CD14-positive monocyte (primary cell): ENCODE measurements at regions not wholly inside any gene's neighbourhood (a gene's known extent, or its start where the extent isn't known, plus 50 kb on each side); places are given as distances from the start of the nearest gene placed in this dataset.
A peak's percentile ranks its signal among the peaks of the same experiment; 100 is the strongest.

Experiments
- DNase-seq, 3 donors: peaks; one replicate each; pipeline ENCODE4 v3.0.0-alpha.2; 2011 to 2022
- H2AFZ ChIP-seq: 2 replicates; pipeline ENCODE4 v1.6.0; 2012; ENCODE audit warnings: mild to moderate bottlenecking, low read depth, low read length, inconsistent platforms; ENCODE audit not compliant: insufficient read depth, poor library complexity, severe bottlenecking
- H3K27ac ChIP-seq, 2 donors: 1 replicate in 1 of 2; 2 replicates in 1 of 2; pipeline ENCODE4 v1.5.1; 2012 to 2013; ENCODE audit warnings: low read length in 2 of 2, control low read depth in 1 of 2, inconsistent platforms in 1 of 2, low read depth in 1 of 2, mild to moderate bottlenecking in 1 of 2
- H3K27me3 ChIP-seq, 2 donors: one replicate each; pipeline versions ENCODE4 v1.6.0 to v1.6.1; 2011 to 2013; ENCODE audit warnings: low read length in 2 of 2; ENCODE audit not compliant: control insufficient read depth in 2 of 2, insufficient read depth in 2 of 2
- H3K36me3 ChIP-seq, 2 donors: replicated peaks in 1 of 2; 1 replicate in 1 of 2; 2 replicates in 1 of 2; pipeline versions ENCODE4 v1.5.1 to v1.6.1; 2012 to 2013; ENCODE audit warnings: low read length in 2 of 2, control low read depth in 1 of 2, inconsistent platforms in 1 of 2, mild to moderate bottlenecking in 1 of 2; ENCODE audit not compliant: insufficient read depth in 2 of 2, control insufficient read depth in 1 of 2
- H3K4me1 ChIP-seq, 2 donors: 1 replicate in 1 of 2; 2 replicates in 1 of 2; pipeline versions ENCODE4 v1.5.1 to v1.6.1; 2012 to 2013; ENCODE audit warnings: low read length in 2 of 2, control low read depth in 1 of 2, inconsistent platforms in 1 of 2, mild to moderate bottlenecking in 1 of 2, moderate library complexity in 1 of 2; ENCODE audit not compliant: insufficient read depth in 2 of 2, control insufficient read depth in 1 of 2
- H3K4me2 ChIP-seq: replicated peaks from 2 replicates; pipeline ENCODE3; 2012; ENCODE audit warnings: low read length, moderate library complexity, mild to moderate bottlenecking; ENCODE audit not compliant: poor library complexity, severe bottlenecking; ENCODE audit errors: extremely low read depth
- H3K4me3 ChIP-seq, 3 experiments: fragments of 200-600 bp in 1 of 3; sonication (generic) in 1 of 3; replicated peaks in 1 of 3; 1 replicate in 2 of 3; 2 replicates in 1 of 3; pipeline ENCODE4 v1.5.1; 2011 to 2013; ENCODE audit warnings: low read length in 3 of 3, mild to moderate bottlenecking in 3 of 3, control low read depth in 2 of 3, low read depth in 2 of 3, inconsistent platforms in 1 of 3, moderate library complexity in 1 of 3
- H3K79me2 ChIP-seq: 2 replicates; pipeline ENCODE4 v1.6.0; 2012; ENCODE audit warnings: mild to moderate bottlenecking, control low read depth, inconsistent platforms, low read length, moderate library complexity; ENCODE audit not compliant: insufficient read depth
- H3K9ac ChIP-seq: 2 replicates; pipeline ENCODE4 v1.6.0; 2017; ENCODE audit warnings: low read length, mild to moderate bottlenecking; ENCODE audit not compliant: insufficient read depth, poor library complexity, severe bottlenecking
- H3K9me3 ChIP-seq, 2 donors: replicated peaks in 1 of 2; 1 replicate in 1 of 2; 2 replicates in 1 of 2; pipeline versions ENCODE4 v1.5.1 to v1.6.1; 2012 to 2013; ENCODE audit warnings: low read length in 2 of 2, control low read depth in 1 of 2; ENCODE audit not compliant: control insufficient read depth in 1 of 2, insufficient read depth in 1 of 2
- H4K20me1 ChIP-seq: 2 replicates; pipeline ENCODE4 v1.6.0; 2012; ENCODE audit warnings: mild to moderate bottlenecking, low read length, control low read depth, moderate library complexity; ENCODE audit not compliant: insufficient read depth
- H3K27ac Mint-ChIP-seq, 7 donors: one replicate each; pipeline ENCODE4 v1.8.0; 2020; ENCODE audit warnings: mild to moderate bottlenecking in 7 of 7, mixed read lengths in 7 of 7, moderate library complexity in 6 of 7, inconsistent platforms in 2 of 7
- H3K27me3 Mint-ChIP-seq, 3 donors: one replicate each; pipeline ENCODE4 v1.8.0; 2021 to 2022; ENCODE audit warnings: low read depth in 3 of 3, mild to moderate bottlenecking in 3 of 3, mixed read lengths in 3 of 3, moderate library complexity in 3 of 3, inconsistent platforms in 1 of 3
- H3K36me3 Mint-ChIP-seq, 2 donors: one replicate each; pipeline ENCODE4 v1.8.0; 2020; ENCODE audit warnings: mixed read lengths in 2 of 2, inconsistent platforms in 1 of 2, mild to moderate bottlenecking in 1 of 2
- H3K4me1 Mint-ChIP-seq: one replicate; pipeline ENCODE4 v1.8.0; 2020; ENCODE audit warnings: mild to moderate bottlenecking, mixed read lengths
- H3K4me3 Mint-ChIP-seq, 2 donors: one replicate each; pipeline ENCODE4 v1.8.0; 2020; ENCODE audit warnings: mild to moderate bottlenecking in 2 of 2, mixed read lengths in 2 of 2, moderate library complexity in 1 of 2
- H3K9me3 Mint-ChIP-seq, 7 donors: one replicate each; pipeline ENCODE4 v1.8.0; 2020 to 2022; ENCODE audit warnings: mixed read lengths in 7 of 7, mild to moderate bottlenecking in 6 of 7, moderate library complexity in 6 of 7, inconsistent platforms in 2 of 7
- CTCF ChIP-seq: fragments of 200-600 bp; IDR thresholded peaks from one replicate; pipeline ENCODE4 v1.8.0; 2022; ENCODE audit warnings: antibody characterized with exemption, mild to moderate bottlenecking
- WGBS: methylation state at CpG from one replicate; pipeline ENCODE4 v1.1.5; 2013; ENCODE audit warnings: missing lambda C conversion rate; ENCODE audit not compliant: insufficient coverage; 5-methylcytosine and 5-hydroxymethylcytosine counted together
- intact Hi-C, 2 donors: fragments of 100-400 bp; cut with micrococcal nuclease; formaldehyde crosslinking; loops; one replicate each; pipeline versions ENCODE4 v1.15.0 to v1.15.1; 2023

- H3K27ac ChIP-seq, result no peak overlapping the region
- no peak for DNase-seq
- no peaks in the 10 kb centered on the region for H4K20me1 ChIP-seq
- no peaks in the 10 kb centered on the region for H3K4me1 Mint-ChIP-seq
- no peak overlapping the region for H2AFZ ChIP-seq
- peaks cover 0 to 1% (median 0%) of the 10 kb centered on the region in 3 donors for H3K27me3 Mint-ChIP-seq
- H3K4me1 ChIP-seq, result no peaks in the 10 kb centered on the region
- no peaks in the 10 kb centered on the region for H3K27me3 ChIP-seq
- H3K9me3 ChIP-seq, result peaks cover 4 to 15% of the 10 kb centered on the region in 2 donors
- no CpG with 5 or more reads among the region's 2 CpGs for WGBS
- no peak overlapping the region for H3K4me3 ChIP-seq
- H3K79me2 ChIP-seq, result no peaks in the 10 kb centered on the region
- H3K4me2 ChIP-seq, result no peak overlapping the region
- H3K36me3 ChIP-seq, result no peaks in the 10 kb centered on the region
- H3K36me3 Mint-ChIP-seq, result no peaks in the 10 kb centered on the region
- H3K4me3 Mint-ChIP-seq, result no peak overlapping the region
- no peak for TF ChIP-seq CTCF
- H3K9me3 Mint-ChIP-seq, result peaks cover 3 to 19% (median 17%) of the 10 kb centered on the region in 7 donors
- peak overlapping the region in 1 of 7 donors; percentile 5 for H3K27ac Mint-ChIP-seq
- intact Hi-C loops, result no loop called here
- no peak overlapping the region for H3K9ac ChIP-seq
Observed at GRCh38 chr16:51327001-51327400, 175.9 kb upstream of the SALL1 start.

- Histone ChIP-seq H3K79me2 (no peaks in the 10 kb centered on the region), H3K4me1 (no peaks in the 10 kb centered on the region), H3K9me3 (peaks cover 4 to 15% of the 10 kb centered on the region in 2 donors), H3K27ac (no peak overlapping the region), H3K4me3 (no peak overlapping the region), H4K20me1 (no peaks in the 10 kb centered on the region), H3K27me3 (no peaks in the 10 kb centered on the region), H2AFZ (no peak overlapping the region), H3K36me3 (no peaks in the 10 kb centered on the region), H3K9ac (no peak overlapping the region), H3K4me2 (no peak overlapping the region)
- H3K9me3 Mint-ChIP-seq, result peaks cover 3 to 18% (median 15%) of the 10 kb centered on the region in 7 donors
- H3K4me1 Mint-ChIP-seq, result no peaks in the 10 kb centered on the region
- H3K36me3 Mint-ChIP-seq, result no peaks in the 10 kb centered on the region
- no peak for DNase-seq
- TF ChIP-seq CTCF, result no peak
- no peak overlapping the region for H3K4me3 Mint-ChIP-seq
- peak overlapping the region in 1 of 7 donors; percentile 5 for H3K27ac Mint-ChIP-seq
- 74% methylated on average over 5 of the region's 7 CpGs for WGBS
- intact Hi-C loops, result no loop called here
- H3K27me3 Mint-ChIP-seq, result peaks cover 0 to 1% (median 0%) of the 10 kb centered on the region in 3 donors
Observed at GRCh38 chr16:51326131-51326856, 175.2 kb upstream of the SALL1 start.
